ENCODE measurements at regions not wholly inside any gene's neighbourhood (a gene's known extent, or its start where the extent isn't known, plus 50 kb on each side); places are given as distances from the start of the nearest gene placed in this dataset.

DNA sequence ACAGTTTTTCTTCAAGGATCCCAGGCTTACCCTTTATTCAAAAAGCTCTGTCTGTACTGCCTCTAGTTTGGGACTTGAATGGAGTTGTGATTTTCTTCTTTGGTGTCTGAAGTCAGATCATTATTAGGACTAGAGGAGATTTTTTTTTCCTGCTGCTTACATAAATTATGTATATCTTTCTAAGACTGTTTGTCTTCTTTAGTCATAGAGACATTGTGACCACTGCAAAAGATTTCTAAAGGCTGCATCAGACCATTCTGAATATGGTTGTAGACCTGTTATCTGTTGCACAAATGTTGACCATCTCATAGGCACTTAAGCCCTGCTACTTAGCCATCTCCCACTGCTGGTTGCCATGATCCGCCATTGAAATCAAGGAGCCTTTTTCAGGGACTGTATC, 238.5 kb upstream of the SMARCA2 start:
- Mint-ChIP-seq H3K4me3 (no peak overlapping the region), H3K27ac (peak overlapping the region; percentile 18), H3K4me1 (peaks cover 17% of the 10 kb centered on the region), H3K27me3 (ENCODE audit: low read depth) (peaks cover 2% of the 10 kb centered on the region), H3K9me3 (peaks cover 4% of the 10 kb centered on the region), H3K36me3 (no peaks in the 10 kb centered on the region)
- no peak for DNase-seq (ENCODE audit: low spot score in 2 of 2, unreplicated experiment in 2 of 2)
- TF ChIP-seq, protein P1, sequence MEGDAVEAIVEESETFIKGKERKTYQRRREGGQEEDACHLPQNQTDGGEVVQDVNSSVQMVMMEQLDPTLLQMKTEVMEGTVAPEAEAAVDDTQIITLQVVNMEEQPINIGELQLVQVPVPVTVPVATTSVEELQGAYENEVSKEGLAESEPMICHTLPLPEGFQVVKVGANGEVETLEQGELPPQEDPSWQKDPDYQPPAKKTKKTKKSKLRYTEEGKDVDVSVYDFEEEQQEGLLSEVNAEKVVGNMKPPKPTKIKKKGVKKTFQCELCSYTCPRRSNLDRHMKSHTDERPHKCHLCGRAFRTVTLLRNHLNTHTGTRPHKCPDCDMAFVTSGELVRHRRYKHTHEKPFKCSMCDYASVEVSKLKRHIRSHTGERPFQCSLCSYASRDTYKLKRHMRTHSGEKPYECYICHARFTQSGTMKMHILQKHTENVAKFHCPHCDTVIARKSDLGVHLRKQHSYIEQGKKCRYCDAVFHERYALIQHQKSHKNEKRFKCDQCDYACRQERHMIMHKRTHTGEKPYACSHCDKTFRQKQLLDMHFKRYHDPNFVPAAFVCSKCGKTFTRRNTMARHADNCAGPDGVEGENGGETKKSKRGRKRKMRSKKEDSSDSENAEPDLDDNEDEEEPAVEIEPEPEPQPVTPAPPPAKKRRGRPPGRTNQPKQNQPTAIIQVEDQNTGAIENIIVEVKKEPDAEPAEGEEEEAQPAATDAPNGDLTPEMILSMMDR (IDR thresholded peaks at IDR 0.05; ENCODE audit: unreplicated experiment): no peak

DNA sequence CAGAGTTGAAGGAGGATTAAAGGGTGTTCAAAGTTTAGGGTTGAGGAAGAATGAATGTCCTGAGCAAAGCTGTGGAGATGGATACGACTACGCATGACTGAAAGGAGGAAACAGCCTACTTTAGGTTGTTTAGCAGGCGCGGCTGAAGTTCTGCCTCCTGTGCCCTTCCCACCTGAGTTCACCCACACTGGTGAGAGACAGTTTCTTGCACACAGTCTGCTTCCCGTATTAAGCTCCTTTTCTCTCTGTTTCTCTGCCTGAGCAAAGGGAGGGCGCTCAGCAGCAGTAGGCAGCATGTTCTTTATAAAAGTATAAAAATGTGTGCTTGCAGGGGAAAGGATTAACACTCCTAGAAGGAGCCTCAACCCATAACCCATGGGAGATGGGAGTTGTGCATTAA, 224.0 kb upstream of the SMARCA2 start:
- TF ChIP-seq, protein P1 (IDR thresholded peaks at IDR 0.05; ENCODE audit: unreplicated experiment): no peak
- Mint-ChIP-seq H3K4me1 (no peaks in the 10 kb centered on the region), H3K9me3 (no peaks in the 10 kb centered on the region), H3K36me3 (no peaks in the 10 kb centered on the region), H3K27ac (no peak overlapping the region), H3K4me3 (no peak overlapping the region), H3K27me3 (ENCODE audit: low read depth) (peaks cover 15% of the 10 kb centered on the region)
- DNase-seq (ENCODE audit: low spot score in 2 of 2, unreplicated experiment in 2 of 2): no peak

DNA sequence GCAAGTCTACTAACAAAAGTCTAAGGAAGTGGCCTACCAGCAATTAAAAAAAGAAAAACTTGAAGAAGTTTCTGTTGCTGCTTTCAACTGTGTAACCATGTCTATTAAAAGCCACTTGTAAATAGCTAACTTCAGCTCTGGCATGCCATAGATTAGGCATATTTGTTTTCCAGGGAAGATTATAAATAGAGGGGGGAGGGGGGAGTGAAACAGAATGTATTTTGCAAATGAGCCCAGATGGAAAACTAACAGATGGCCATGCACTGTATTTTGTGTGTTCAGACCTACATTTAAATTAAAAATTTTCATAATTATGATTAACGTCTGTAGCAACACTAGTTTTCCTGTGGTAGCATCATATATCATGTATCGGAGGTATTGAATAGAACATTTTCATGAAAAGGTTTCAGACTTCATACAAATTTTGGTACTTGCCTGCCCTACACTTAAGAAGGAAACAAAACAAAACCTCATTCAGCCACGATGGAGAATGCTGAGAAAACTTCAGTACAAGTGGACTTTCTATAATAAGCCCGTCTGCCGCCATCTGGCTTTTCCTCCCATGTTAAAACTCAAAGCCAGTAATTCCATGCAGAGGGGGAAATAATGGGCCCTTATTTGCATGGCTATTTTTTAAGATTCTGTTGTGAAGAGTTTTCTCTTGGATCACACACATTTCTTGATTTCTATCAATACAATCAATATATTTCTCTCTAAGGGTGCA, 220.4 kb upstream of the SMARCA2 start:
- TF ChIP-seq, protein P1 (IDR thresholded peaks at IDR 0.05; ENCODE audit: unreplicated experiment): no peak
- peaks cover 36% of the 10 kb centered on the region for H3K27me3 Mint-ChIP-seq (ENCODE audit: low read depth)
- DNase-seq (ENCODE audit: low spot score in 2 of 2, unreplicated experiment in 2 of 2): no peak
- no peaks in the 10 kb centered on the region for H3K9me3 Mint-ChIP-seq
- no peak overlapping the region for H3K4me3 Mint-ChIP-seq
- no peaks in the 10 kb centered on the region for H3K36me3 Mint-ChIP-seq
- H3K4me1 Mint-ChIP-seq: no peaks in the 10 kb centered on the region
- no peak overlapping the region for H3K27ac Mint-ChIP-seq

DNA sequence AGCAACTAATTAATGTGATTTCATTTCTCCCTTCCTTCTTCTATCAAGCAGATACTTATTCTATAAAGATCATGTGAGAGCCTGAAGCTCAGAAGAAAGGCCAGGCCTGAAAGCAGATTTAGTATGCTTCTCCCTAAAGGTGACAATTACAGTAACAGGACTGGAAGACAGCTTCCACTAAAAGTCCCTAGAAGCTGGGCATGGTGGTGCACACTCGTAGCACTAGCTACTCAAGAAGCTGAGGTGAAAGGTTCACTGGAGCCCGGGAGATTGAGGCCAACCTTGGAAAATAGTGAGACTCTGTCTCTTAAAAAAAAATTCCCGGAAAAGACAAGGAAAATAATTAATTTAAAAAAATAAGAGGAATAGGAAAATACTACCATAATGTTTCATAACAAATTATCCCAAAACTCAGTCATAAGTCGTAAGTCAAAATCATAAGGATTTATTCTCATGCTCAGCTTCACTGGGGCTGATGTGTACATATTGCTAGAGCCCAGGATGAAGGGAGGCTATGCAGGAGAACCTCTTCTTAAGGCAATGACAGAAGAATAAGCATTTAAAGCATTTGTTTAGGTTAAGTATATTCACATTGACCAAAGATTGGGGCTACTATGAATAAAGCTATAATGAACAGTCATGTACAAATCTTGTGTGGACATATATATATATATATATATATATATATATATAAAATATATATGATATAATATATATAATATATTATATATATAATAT, 210.8 kb upstream of the SMARCA2 start:
- TF ChIP-seq, protein P1 (IDR thresholded peaks at IDR 0.05; ENCODE audit: unreplicated experiment): no peak
- Mint-ChIP-seq H3K27me3 (ENCODE audit: low read depth) (peaks cover 16% of the 10 kb centered on the region), H3K36me3 (no peaks in the 10 kb centered on the region), H3K4me3 (no peak overlapping the region), H3K4me1 (no peaks in the 10 kb centered on the region), H3K9me3 (peaks cover 18% of the 10 kb centered on the region), H3K27ac (no peak overlapping the region)
- DNase-seq (ENCODE audit: low spot score in 2 of 2, unreplicated experiment in 2 of 2): no peak

DNA sequence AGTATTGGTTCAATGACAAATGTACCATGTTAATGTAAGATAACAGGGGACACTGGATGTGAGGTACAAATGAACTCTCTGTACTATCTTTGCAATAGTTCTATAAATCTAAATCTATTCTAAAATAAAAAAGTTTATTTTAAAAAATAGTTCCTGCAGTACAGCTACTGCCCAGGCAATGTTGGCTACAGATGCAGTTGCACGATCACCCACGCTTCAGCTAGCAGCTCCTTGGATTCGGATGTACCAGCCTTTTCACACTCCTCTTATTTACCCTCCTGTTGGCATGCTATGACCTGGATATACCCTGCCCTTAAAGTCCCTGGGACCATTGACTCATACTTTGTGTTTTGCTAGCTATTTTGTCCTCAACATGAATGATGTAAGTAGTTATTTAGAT, 185.4 kb upstream of the SMARCA2 start:
- Mint-ChIP-seq H3K4me3 (no peak overlapping the region), H3K36me3 (no peaks in the 10 kb centered on the region), H3K9me3 (no peaks in the 10 kb centered on the region), H3K4me1 (no peaks in the 10 kb centered on the region), H3K27me3 (ENCODE audit: low read depth) (peaks cover 48% of the 10 kb centered on the region), H3K27ac (no peak overlapping the region)
- DNase-seq (ENCODE audit: low spot score in 2 of 2, unreplicated experiment in 2 of 2): no peak
- TF ChIP-seq, protein P1 (IDR thresholded peaks at IDR 0.05; ENCODE audit: unreplicated experiment): no peak

All from mesothelial cell of epicardium (in vitro differentiated cells).